HepG2 (cell line): ENCODE measurements at regions not wholly inside any gene's neighbourhood (a gene's known extent, or its start where the extent isn't known, plus 50 kb on each side); places are given as distances from the start of the nearest gene placed in this dataset.

ENCODE experiments used
- ARNT ChIP-seq: fragments of 450-650 bp; IDR thresholded peaks from 2 replicates; pipeline ENCODE4 v1.6.1; 2017
- CREM ChIP-seq, 2 experiments: sonication (generic) in 1 of 2; formaldehyde crosslinking in 1 of 2; IDR thresholded peaks; 2 replicates each; pipeline versions ENCODE4 v1.4.0 to v1.6.1; 2016 to 2020; ENCODE audit warnings: antibody characterized with exemption in 1 of 2, mild to moderate bottlenecking in 1 of 2, missing genetic modification reagents in 1 of 2
- DR1 ChIP-seq: sonication (generic); formaldehyde crosslinking; IDR thresholded peaks from 2 replicates; pipeline ENCODE4 v1.8.0; 2021; ENCODE audit warnings: mild to moderate bottlenecking, missing genetic modification reagents, inconsistent platforms
- ELF4 ChIP-seq: sonication (generic); formaldehyde crosslinking; IDR thresholded peaks from 2 replicates; pipeline ENCODE4 v1.5.0; 2020; ENCODE audit warnings: missing genetic modification reagents, mild to moderate bottlenecking, moderate library complexity, borderline replicate concordance
- ETV5 ChIP-seq: IDR thresholded peaks from 2 replicates; pipeline ENCODE4 v1.6.1; 2018; ENCODE audit warnings: missing biosample characterization, missing genetic modification reagents, inconsistent platforms, borderline replicate concordance
- GTF2F1 ChIP-seq: fragments of 150-350 bp; IDR thresholded peaks from 2 replicates; pipeline ENCODE4 v1.6.1; 2014; ENCODE audit warnings: low read length
- HDAC1 ChIP-seq: sonication (generic); formaldehyde crosslinking; IDR thresholded peaks from 2 replicates; pipeline ENCODE4 v1.5.1; 2020; ENCODE audit warnings: mild to moderate bottlenecking, missing genetic modification reagents
- HMGXB4 ChIP-seq, 2 experiments: sonication (generic) in 1 of 2; formaldehyde crosslinking in 1 of 2; IDR thresholded peaks; 2 replicates each; pipeline versions ENCODE4 v1.4.0 to v1.6.1; 2018 to 2020; ENCODE audit warnings: missing genetic modification reagents in 2 of 2, borderline replicate concordance in 1 of 2, low read depth in 1 of 2, mild to moderate bottlenecking in 1 of 2, missing biosample characterization in 1 of 2
- KLF15 ChIP-seq: sonication (generic); formaldehyde crosslinking; IDR thresholded peaks from 2 replicates; pipeline ENCODE4 v1.8.1; 2023; ENCODE audit warnings: borderline replicate concordance, mild to moderate bottlenecking, inconsistent platforms, missing genetic modification reagents, mixed read lengths
- PBX3 ChIP-seq: sonication (generic); formaldehyde crosslinking; IDR thresholded peaks from 2 replicates; pipeline ENCODE4 v1.8.1; 2023; ENCODE audit warnings: missing genetic modification reagents, inconsistent platforms, borderline replicate concordance
- SIX4 ChIP-seq: sonication (generic); formaldehyde crosslinking; IDR thresholded peaks from 2 replicates; pipeline ENCODE4 v1.4.0; 2020; ENCODE audit warnings: missing genetic modification reagents
- TARDBP ChIP-seq: sonication (generic); formaldehyde crosslinking; IDR thresholded peaks from 2 replicates; pipeline ENCODE4 v1.8.0; 2022; ENCODE audit warnings: mild to moderate bottlenecking, missing genetic modification reagents
- THYN1 ChIP-seq: sonication (generic); formaldehyde crosslinking; IDR thresholded peaks from 2 replicates; pipeline ENCODE4 v1.8.1; 2023; ENCODE audit warnings: low read depth, mild to moderate bottlenecking, moderate library complexity, missing genetic modification reagents, borderline replicate concordance
- ZBED4 ChIP-seq: sonication (generic); formaldehyde crosslinking; IDR thresholded peaks from 2 replicates; pipeline ENCODE4 v1.4.0; 2020; ENCODE audit warnings: missing genetic modification reagents, borderline replicate concordance
- ZC3H4 ChIP-seq: sonication (generic); formaldehyde crosslinking; IDR thresholded peaks from 2 replicates; pipeline ENCODE4 v1.4.0; 2020; ENCODE audit warnings: missing genetic modification reagents, borderline replicate concordance
- ZNF484 ChIP-seq: sonication (generic); formaldehyde crosslinking; IDR thresholded peaks from 2 replicates; pipeline ENCODE4 v1.5.1; 2020; ENCODE audit warnings: mild to moderate bottlenecking, low read depth, missing genetic modification reagents, borderline replicate concordance
- ZNF564 ChIP-seq: sonication (generic); formaldehyde crosslinking; IDR thresholded peaks from 2 replicates; pipeline ENCODE4 v1.8.1; 2023; ENCODE audit warnings: mild to moderate bottlenecking, missing genetic modification reagents
- ZNF782 ChIP-seq: sonication (generic); formaldehyde crosslinking; IDR thresholded peaks from 2 replicates; pipeline ENCODE4 v1.4.0; 2020; ENCODE audit warnings: missing genetic modification reagents, mild to moderate bottlenecking, borderline replicate concordance
- ZNF878 ChIP-seq: sonication (generic); formaldehyde crosslinking; IDR thresholded peaks from 2 replicates; pipeline ENCODE4 v1.8.1; 2023; ENCODE audit warnings: mild to moderate bottlenecking, missing genetic modification reagents, moderate library complexity
- ZSCAN22 ChIP-seq: sonication (generic); formaldehyde crosslinking; IDR thresholded peaks from 2 replicates; pipeline ENCODE4 v1.4.0; 2020; ENCODE audit warnings: mild to moderate bottlenecking, missing genetic modification reagents
- ZSCAN9 ChIP-seq: IDR thresholded peaks from 2 replicates; pipeline ENCODE4 v1.6.1; 2016; ENCODE audit warnings: borderline replicate concordance

GRCh38 chr16:10265770-10266615 is 83.8 kb upstream of the GRIN2A start (continued):
- peak; percentile 85 for TF ChIP-seq ZBED4 (CRISPR knock-in tag)
- peak; percentile 99 for TF ChIP-seq ZSCAN9 (CRISPR knock-in tag)
- TF ChIP-seq HMGXB4 (CRISPR knock-in tag; IDR thresholded peaks at IDR 0.05; ENCODE audit: borderline replicate concordance in 1 of 2, low read depth in 1 of 2), result peak; percentile 53 to 80; a peak in 3 of 4 replicates
- no peak; the same call in 1 of the 2 replicates for TF ChIP-seq ZNF782 (CRISPR knock-in tag)
- no peak for TF ChIP-seq ZSCAN22 (CRISPR knock-in tag)
- no peak for TF ChIP-seq PBX3 (CRISPR knock-in tag)
- TF ChIP-seq ETV5 (CRISPR knock-in tag), result peak; percentile 88
- TF ChIP-seq KLF15, result 0 out of 2 replicates have a peak, but pooled peaks have one; percentile 30
- TF ChIP-seq CREM (IDR thresholded peaks at IDR 0.05), result peak; percentile 97
- TF ChIP-seq CREM (CRISPR knock-in tag; IDR thresholded peaks at IDR 0.05), result no peak
- peak; percentile 92 for TF ChIP-seq HDAC1 (CRISPR knock-in tag)
- peak; percentile 91 for TF ChIP-seq ZNF878
- TF ChIP-seq GTF2F1, result 0 out of 2 replicates have a peak, but pooled peaks have one; percentile 20
- TF ChIP-seq ARNT, result no peak
- peak; percentile 98 for TF ChIP-seq SIX4 (CRISPR knock-in tag)
- TF ChIP-seq ZNF564, result peak; percentile 94
- TF ChIP-seq ZNF484 (CRISPR knock-in tag), result no peak
- no peak for TF ChIP-seq THYN1 (CRISPR knock-in tag)
- TF ChIP-seq ZC3H4 (CRISPR knock-in tag), result no peak
- TF ChIP-seq TARDBP (CRISPR knock-in tag), result peak; percentile 99
- TF ChIP-seq DR1, result no peak
- no peak for TF ChIP-seq ELF4 (CRISPR knock-in tag)
